ENCODE measurements at regions not wholly inside any gene's neighbourhood (a gene's known extent, or its start where the extent isn't known, plus 50 kb on each side); places are given as distances from the start of the nearest gene placed in this dataset.

DNA sequence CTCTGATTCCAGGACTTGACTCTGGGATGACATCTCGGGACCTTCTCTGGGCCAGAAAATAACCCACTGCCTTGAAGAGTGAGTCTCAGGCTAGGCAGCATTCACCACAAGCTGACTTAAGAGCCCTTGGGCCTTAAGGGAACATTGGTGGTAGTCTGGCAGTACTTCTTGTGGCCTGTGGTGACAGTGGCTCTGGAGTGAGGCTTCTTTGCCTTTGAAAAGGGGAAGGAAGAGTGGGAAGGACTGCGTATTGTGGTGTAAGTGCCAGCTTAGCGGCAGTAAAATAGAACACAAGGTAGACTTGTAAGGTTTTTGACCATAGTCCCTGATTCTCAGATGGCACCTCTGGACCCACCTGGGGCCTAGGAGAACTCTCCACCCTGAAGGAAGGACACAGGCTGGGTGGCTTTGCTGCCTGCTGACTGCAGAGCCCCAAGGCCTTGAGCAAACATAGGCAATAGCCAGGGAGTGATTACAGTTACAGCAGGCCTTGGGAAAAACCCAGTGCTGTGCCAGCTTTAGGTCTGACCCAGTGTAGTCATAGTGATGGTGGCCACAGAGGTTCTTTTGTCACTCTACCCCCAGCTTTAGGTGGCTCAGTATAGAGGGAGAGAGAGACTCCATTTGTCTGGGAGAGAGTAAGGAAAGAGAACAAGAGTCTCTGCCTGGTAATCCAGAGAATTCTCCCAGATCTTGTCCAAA is 483.9 kb downstream of the SH2D4B start:
- TF ChIP-seq, protein P1, sequence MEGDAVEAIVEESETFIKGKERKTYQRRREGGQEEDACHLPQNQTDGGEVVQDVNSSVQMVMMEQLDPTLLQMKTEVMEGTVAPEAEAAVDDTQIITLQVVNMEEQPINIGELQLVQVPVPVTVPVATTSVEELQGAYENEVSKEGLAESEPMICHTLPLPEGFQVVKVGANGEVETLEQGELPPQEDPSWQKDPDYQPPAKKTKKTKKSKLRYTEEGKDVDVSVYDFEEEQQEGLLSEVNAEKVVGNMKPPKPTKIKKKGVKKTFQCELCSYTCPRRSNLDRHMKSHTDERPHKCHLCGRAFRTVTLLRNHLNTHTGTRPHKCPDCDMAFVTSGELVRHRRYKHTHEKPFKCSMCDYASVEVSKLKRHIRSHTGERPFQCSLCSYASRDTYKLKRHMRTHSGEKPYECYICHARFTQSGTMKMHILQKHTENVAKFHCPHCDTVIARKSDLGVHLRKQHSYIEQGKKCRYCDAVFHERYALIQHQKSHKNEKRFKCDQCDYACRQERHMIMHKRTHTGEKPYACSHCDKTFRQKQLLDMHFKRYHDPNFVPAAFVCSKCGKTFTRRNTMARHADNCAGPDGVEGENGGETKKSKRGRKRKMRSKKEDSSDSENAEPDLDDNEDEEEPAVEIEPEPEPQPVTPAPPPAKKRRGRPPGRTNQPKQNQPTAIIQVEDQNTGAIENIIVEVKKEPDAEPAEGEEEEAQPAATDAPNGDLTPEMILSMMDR (IDR thresholded peaks at IDR 0.05): no peak
- TF ChIP-seq POLR2A (IDR thresholded peaks at IDR 0.05): no peak
